ENCODE measurements at regions not wholly inside any gene's neighbourhood (a gene's known extent, or its start where the extent isn't known, plus 50 kb on each side); places are given as distances from the start of the nearest gene placed in this dataset.

DNA sequence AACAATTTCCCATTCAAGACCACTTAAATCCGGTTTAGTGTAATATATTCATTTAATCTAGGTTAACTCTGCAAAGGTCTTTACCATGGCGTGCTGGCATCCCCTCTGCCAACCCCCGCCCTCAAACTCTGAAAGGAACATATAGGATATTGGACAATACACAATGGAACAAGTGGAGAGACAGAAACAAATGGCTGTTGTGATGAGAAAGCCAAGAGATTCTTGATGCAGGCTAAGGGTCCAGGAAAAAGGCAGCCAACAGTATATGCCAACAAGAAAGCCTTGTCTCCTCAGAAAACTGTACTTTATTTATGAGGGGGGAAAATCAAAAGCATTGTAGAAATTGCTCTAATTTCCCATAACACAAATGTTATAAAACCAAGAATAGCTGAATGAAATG, 407.3 kb upstream of the SGCG start:
- no peak overlapping the region for H3K4me3 ChIP-seq (ENCODE audit: low read depth in 1 of 2, low read length in 1 of 2)
- H3K4me1 ChIP-seq (ENCODE audit: control insufficient read depth in 1 of 2, insufficient read depth in 1 of 2, low read depth in 1 of 2, low read length in 1 of 2), result no peaks in the 10 kb centered on the region
- H3K36me3 ChIP-seq, result no peaks in the 10 kb centered on the region
- H3K9me3 ChIP-seq, result no peaks in the 10 kb centered on the region
- TF ChIP-seq CTCF (IDR thresholded peaks at IDR 0.05), result no peak
- H3K27me3 ChIP-seq, result no peaks in the 10 kb centered on the region
- no peak overlapping the region for H3K27ac ChIP-seq

GRCh38 chr13:22776394-22777186, 404.2 kb upstream of the SGCG start:
- no peak for TF ChIP-seq CTCF (IDR thresholded peaks at IDR 0.05)
- H3K9me3 ChIP-seq, result no peaks in the 10 kb centered on the region
- H3K4me3 ChIP-seq (ENCODE audit: low read depth in 1 of 2, low read length in 1 of 2), result no peak overlapping the region
- no peaks in the 10 kb centered on the region for H3K4me1 ChIP-seq (ENCODE audit: control insufficient read depth in 1 of 2, insufficient read depth in 1 of 2, low read depth in 1 of 2, low read length in 1 of 2)
- H3K27ac ChIP-seq, result no peak overlapping the region
- no peaks in the 10 kb centered on the region for H3K27me3 ChIP-seq
- H3K36me3 ChIP-seq, result no peaks in the 10 kb centered on the region

GRCh38 chr13:22777207-22777606, 403.6 kb upstream of the SGCG start:
- Histone ChIP-seq H3K36me3 (no peaks in the 10 kb centered on the region), H3K27ac (no peak overlapping the region), H3K9me3 (no peaks in the 10 kb centered on the region), H3K27me3 (no peaks in the 10 kb centered on the region), H3K4me3 (ENCODE audit: low read depth in 1 of 2, low read length in 1 of 2) (no peak overlapping the region), H3K4me1 (ENCODE audit: control insufficient read depth in 1 of 2, insufficient read depth in 1 of 2, low read depth in 1 of 2, low read length in 1 of 2) (no peaks in the 10 kb centered on the region)
- no peak for TF ChIP-seq CTCF (IDR thresholded peaks at IDR 0.05)

- H3K36me3 ChIP-seq, result no peaks in the 10 kb centered on the region
- H3K27me3 ChIP-seq, result no peaks in the 10 kb centered on the region
- H3K27ac ChIP-seq, result no peak overlapping the region
- H3K4me3 ChIP-seq (ENCODE audit: low read depth in 1 of 2, low read length in 1 of 2), result no peak overlapping the region
- H3K4me1 ChIP-seq (ENCODE audit: control insufficient read depth in 1 of 2, insufficient read depth in 1 of 2, low read depth in 1 of 2, low read length in 1 of 2), result no peaks in the 10 kb centered on the region
- no peak for TF ChIP-seq CTCF (IDR thresholded peaks at IDR 0.05)
- no peaks in the 10 kb centered on the region for H3K9me3 ChIP-seq
These were observed 391.7 kb upstream of the SGCG start for GRCh38 chr13:22789027-22789593.

- H3K4me3 ChIP-seq (ENCODE audit: low read depth in 1 of 2, low read length in 1 of 2), result no peak overlapping the region
- no peak for TF ChIP-seq CTCF (IDR thresholded peaks at IDR 0.05)
- H3K27ac ChIP-seq, result no peak overlapping the region
- no peaks in the 10 kb centered on the region for H3K4me1 ChIP-seq (ENCODE audit: control insufficient read depth in 1 of 2, insufficient read depth in 1 of 2, low read depth in 1 of 2, low read length in 1 of 2)
- no peaks in the 10 kb centered on the region for H3K27me3 ChIP-seq
- no peaks in the 10 kb centered on the region for H3K9me3 ChIP-seq
- H3K36me3 ChIP-seq, result no peaks in the 10 kb centered on the region
These were observed 390.9 kb upstream of the SGCG start for GRCh38 chr13:22789916-22790315.
